BE2C (cell line): ENCODE measurements at regions not wholly inside any gene's neighbourhood (a gene's known extent, or its start where the extent isn't known, plus 50 kb on each side); places are given as distances from the start of the nearest gene placed in this dataset.
"Not testable (repeated sequence)": the region's sequence is repeated elsewhere in the genome, so short reads cannot be mapped to it uniquely, and the experiment has no call there.

Experiments
- DNase-seq: peaks from one replicate; pipeline ENCODE4 v3.0.0-alpha.2; 2020
- H3K27me3 ChIP-seq: fragments of 250-450 bp; sonication (Bioruptor Pico); 2 replicates; pipeline ENCODE4 v1.5.1; 2020; ENCODE audit warnings: mild to moderate bottlenecking
- H3K36me3 ChIP-seq: fragments of 250-450 bp; sonication (Bioruptor Pico); 2 replicates; pipeline ENCODE4 v1.5.1; 2020; ENCODE audit warnings: mild to moderate bottlenecking
- H3K4me1 ChIP-seq: fragments of 250-450 bp; sonication (Bioruptor Pico); 2 replicates; pipeline ENCODE4 v1.5.1; 2020
- H3K4me3 ChIP-seq: 2 replicates; pipeline ENCODE4 v1.5.1; 2011; ENCODE audit warnings: low read depth, low read length
- H3K9me3 ChIP-seq: fragments of 250-450 bp; sonication (Bioruptor Pico); 2 replicates; pipeline ENCODE4 v1.5.1; 2020
- TF ChIP-seq, protein P1 (sequence below): IDR thresholded peaks from 2 replicates; pipeline ENCODE4 v1.5.1; 2012; ENCODE audit warnings: mild to moderate bottlenecking, low read depth, low read length

- no peaks in the 10 kb centered on the region for H3K9me3 ChIP-seq
- H3K36me3 ChIP-seq: no peaks in the 10 kb centered on the region
- no peaks in the 10 kb centered on the region for H3K27me3 ChIP-seq
- H3K4me1 ChIP-seq: no peaks in the 10 kb centered on the region
- TF ChIP-seq, protein P1, sequence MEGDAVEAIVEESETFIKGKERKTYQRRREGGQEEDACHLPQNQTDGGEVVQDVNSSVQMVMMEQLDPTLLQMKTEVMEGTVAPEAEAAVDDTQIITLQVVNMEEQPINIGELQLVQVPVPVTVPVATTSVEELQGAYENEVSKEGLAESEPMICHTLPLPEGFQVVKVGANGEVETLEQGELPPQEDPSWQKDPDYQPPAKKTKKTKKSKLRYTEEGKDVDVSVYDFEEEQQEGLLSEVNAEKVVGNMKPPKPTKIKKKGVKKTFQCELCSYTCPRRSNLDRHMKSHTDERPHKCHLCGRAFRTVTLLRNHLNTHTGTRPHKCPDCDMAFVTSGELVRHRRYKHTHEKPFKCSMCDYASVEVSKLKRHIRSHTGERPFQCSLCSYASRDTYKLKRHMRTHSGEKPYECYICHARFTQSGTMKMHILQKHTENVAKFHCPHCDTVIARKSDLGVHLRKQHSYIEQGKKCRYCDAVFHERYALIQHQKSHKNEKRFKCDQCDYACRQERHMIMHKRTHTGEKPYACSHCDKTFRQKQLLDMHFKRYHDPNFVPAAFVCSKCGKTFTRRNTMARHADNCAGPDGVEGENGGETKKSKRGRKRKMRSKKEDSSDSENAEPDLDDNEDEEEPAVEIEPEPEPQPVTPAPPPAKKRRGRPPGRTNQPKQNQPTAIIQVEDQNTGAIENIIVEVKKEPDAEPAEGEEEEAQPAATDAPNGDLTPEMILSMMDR: no peak
- H3K4me3 ChIP-seq: no peak overlapping the region
- no peak for DNase-seq
Observed at GRCh38 chr10:33776419-33777070, 442.1 kb upstream of the NRP1 start.

DNA sequence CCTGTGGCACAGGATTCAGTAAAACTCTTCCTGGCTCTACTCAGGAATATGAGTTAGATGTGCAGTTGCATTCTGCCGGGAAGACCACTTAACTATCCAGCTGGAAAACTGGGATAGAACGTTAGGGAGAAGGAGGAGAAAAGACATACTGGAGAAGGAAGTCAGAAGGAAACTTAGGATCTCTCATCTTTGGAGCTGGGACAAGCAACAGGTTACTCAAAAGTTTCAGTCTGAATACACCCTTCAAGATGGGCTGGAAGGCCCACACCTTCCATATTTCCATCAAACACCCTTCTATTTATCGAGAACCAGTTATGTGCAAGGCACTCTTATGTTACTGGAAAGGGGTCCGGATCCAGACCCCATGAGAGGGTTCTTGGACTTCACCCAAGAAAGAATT lies 440.4 kb upstream of the NRP1 start:
- TF ChIP-seq, protein P1: no peak
- Histone ChIP-seq H3K4me1 (no peaks in the 10 kb centered on the region), H3K36me3 (no peaks in the 10 kb centered on the region), H3K9me3 (no peaks in the 10 kb centered on the region), H3K4me3 (no peak overlapping the region), H3K27me3 (no peaks in the 10 kb centered on the region)
- no peak for DNase-seq

DNA sequence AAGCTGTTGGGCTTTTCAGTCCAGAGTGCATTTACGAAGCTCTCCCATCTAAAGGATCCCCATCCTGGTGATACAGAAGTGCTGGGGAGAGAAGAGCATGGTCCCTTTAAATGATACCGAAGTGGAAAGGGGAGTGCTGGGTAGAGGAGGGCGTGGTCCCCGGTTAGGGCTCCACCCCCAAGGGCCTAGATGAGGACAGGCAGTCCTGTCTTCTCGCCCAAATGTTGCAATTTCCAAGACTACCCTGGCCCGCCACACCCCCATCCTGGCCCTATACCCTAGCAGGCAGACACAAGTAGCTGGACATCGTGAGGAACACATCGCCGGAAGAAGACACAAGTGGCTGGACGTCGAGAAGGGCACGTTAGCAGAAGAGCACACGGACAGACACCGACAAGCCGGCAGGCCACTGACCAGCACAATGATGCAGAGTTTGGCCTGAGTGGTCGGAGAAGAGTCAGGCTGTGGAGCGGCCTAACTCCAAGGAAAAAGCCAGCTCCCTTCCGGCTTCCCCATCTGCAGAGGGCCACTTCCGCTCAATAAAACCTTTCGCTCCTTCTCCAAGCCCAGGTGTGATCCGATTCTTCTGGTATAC lies 439.5 kb upstream of the NRP1 start:
- Histone ChIP-seq H3K27me3 (no peaks in the 10 kb centered on the region), H3K4me3 (no peak overlapping the region), H3K9me3 (no peaks in the 10 kb centered on the region), H3K4me1 (no peaks in the 10 kb centered on the region), H3K36me3 (no peaks in the 10 kb centered on the region)
- no peak for DNase-seq
- TF ChIP-seq, protein P1: no peak

DNA sequence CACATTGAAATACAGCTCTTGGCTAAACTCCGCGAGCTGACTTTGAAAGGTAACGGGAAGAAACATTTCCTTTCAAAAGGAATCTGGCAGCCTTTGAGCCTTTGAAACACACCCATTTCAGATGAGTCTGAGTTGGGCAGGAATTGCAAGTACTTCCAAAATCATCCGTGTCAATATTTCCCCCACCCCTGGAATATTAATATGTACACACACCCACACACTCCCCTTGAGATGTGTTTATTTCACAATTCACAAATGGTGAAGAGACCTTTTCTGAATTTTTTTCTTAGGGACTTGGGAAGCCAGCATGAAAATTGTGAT lies 438.7 kb upstream of the NRP1 start:
- Histone ChIP-seq H3K9me3 (no peaks in the 10 kb centered on the region), H3K27me3 (no peaks in the 10 kb centered on the region)
- TF ChIP-seq, protein P1: no peak

DNA sequence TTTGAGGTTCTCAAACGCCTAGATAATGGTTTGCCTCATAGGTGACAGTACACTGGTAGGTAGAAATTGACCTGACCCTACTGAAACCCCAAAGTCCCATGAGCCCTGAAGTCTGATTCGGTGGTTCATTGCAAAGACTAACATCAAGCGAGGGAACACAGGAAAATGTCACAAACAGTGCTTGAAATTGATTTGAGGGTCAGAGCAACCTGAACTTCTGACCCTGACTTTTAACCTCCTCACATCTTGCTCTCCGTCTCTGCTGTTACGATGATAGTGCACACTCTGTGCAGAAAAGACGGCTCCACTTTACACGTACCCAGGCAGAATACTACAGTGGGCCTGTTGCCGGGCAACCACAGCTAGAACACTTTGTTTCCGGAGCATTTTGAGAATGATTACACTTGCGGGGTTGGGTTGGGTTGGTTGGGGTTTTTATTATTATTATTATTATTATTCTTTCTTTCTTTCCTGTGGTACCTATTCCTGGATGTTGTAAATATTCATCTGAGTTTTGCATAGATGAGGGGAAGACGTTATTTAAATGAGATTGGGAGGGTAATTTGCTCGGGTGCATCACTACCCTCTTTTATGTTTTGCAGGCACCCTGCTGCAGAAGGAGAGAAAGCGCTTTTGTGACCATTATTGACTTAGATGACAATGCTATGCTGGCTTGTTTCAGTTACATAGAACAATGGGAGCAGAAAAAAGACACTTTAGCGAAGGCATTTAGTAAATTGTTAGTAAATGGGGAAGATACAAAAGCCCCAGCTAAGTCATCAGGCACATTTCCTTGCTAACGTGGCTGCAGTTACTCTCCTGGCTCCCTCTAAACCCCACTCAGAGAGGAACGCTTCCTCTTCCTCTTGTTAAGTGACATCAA lies 438.1 kb upstream of the NRP1 start:
- H3K27me3 ChIP-seq: no peaks in the 10 kb centered on the region
- DNase-seq: no peak
- H3K4me3 ChIP-seq: no peak overlapping the region
- TF ChIP-seq, protein P1: no peak
- H3K9me3 ChIP-seq: no peaks in the 10 kb centered on the region
- no peaks in the 10 kb centered on the region for H3K36me3 ChIP-seq
- no peaks in the 10 kb centered on the region for H3K4me1 ChIP-seq

More for the DNA sequence above, 438.7 kb upstream of the NRP1 start:
- no peaks in the 10 kb centered on the region for H3K36me3 ChIP-seq
- no peak overlapping the region for H3K4me3 ChIP-seq
- no peaks in the 10 kb centered on the region for H3K4me1 ChIP-seq
- no peak for DNase-seq

GRCh38 chr10:33771856-33772255 lies 437.4 kb upstream of the NRP1 start:
- not testable (repeated sequence) for H3K36me3 ChIP-seq, H3K4me3 ChIP-seq, H3K4me1 ChIP-seq, H3K27me3 ChIP-seq, H3K9me3 ChIP-seq, DNase-seq
